IMR-90 (cell line): ENCODE measurements at regions not wholly inside any gene's neighbourhood (a gene's known extent, or its start where the extent isn't known, plus 50 kb on each side); places are given as distances from the start of the nearest gene placed in this dataset.
A peak's percentile ranks its signal among the peaks of the same experiment; 100 is the strongest.

Source experiments
- ATAC-seq: fragments of 200-7000 bp; cut with Tn5 transposase; 2 replicates; pipeline ENCODE4 v1.9.1; 2020; ENCODE audit warnings: low read depth, mild to moderate bottlenecking, moderate library complexity
- BruUV-seq: library from RNA; stranded (reverse); fragments of 400-500 nt; replicated peaks from 2 replicates; lab custom pipeline; 2021; lab: Mats Ljungman, UMichigan
- CTCF ChIA-PET: fragments of 300-600 bp; formaldehyde crosslinking; extraction: SDS; loops from one replicate; lab custom pipeline; 2021; ENCODE audit warnings: antibody characterized with exemption; lab: Yijun Ruan, JAX
- POLR2A ChIA-PET: fragments of 300-600 bp; sonication (Branson Sonifier 250); formaldehyde crosslinking; loops from one replicate; lab custom pipeline; 2022; ENCODE audit warnings: antibody characterized with exemption; ENCODE audit not compliant: unreplicated experiment; lab: Charles Lee
- DNase-seq: peaks from one replicate; pipeline ENCODE4 v3.0.0; 2013
- H2AFZ ChIP-seq: replicated peaks from 2 replicates; pipeline ENCODE3; 2013; ENCODE audit warnings: low read length, mild to moderate bottlenecking; ENCODE audit not compliant: poor library complexity
- H2AK5ac ChIP-seq: 2 replicates; pipeline ENCODE4 v1.6.1; 2013; ENCODE audit warnings: low read depth, low read length, inconsistent platforms
- H2AK9ac ChIP-seq: replicated peaks from 2 replicates; pipeline ENCODE3; 2013; ENCODE audit warnings: mild to moderate bottlenecking, low read depth, low read length, moderate library complexity; ENCODE audit not compliant: poor library complexity
- H2BK120ac ChIP-seq: 2 replicates; pipeline ENCODE4 v1.6.1; 2013; ENCODE audit warnings: low read depth, low read length, inconsistent platforms
- H2BK15ac ChIP-seq: 3 replicates; pipeline ENCODE4 v1.6.1; 2013; ENCODE audit warnings: low read depth, low read length, inconsistent platforms
- H2BK20ac ChIP-seq: 2 replicates; pipeline ENCODE4 v1.6.1; 2013; ENCODE audit warnings: low read depth, mild to moderate bottlenecking, inconsistent platforms, low read length, moderate library complexity
- H2BK5ac ChIP-seq: 2 replicates; pipeline ENCODE4 v1.6.1; 2013; ENCODE audit warnings: mild to moderate bottlenecking, low read depth, low read length, inconsistent platforms; ENCODE audit not compliant: poor library complexity, severe bottlenecking
- H3K14ac ChIP-seq: replicated peaks from 2 replicates; pipeline ENCODE4 v1.6.1; 2013; ENCODE audit warnings: low read depth, low read length, inconsistent platforms
- H3K18ac ChIP-seq: 2 replicates; pipeline ENCODE4 v1.6.1; 2013; ENCODE audit warnings: low read depth, low read length, control low read depth
- H3K23ac ChIP-seq: 2 replicates; pipeline ENCODE4 v1.6.1; 2013; ENCODE audit warnings: low read depth, low read length, inconsistent platforms
- H3K27ac ChIP-seq: 2 replicates; pipeline ENCODE4 v1.5.1; 2013; ENCODE audit warnings: mild to moderate bottlenecking, control low read depth, low read length; ENCODE audit not compliant: insufficient read depth
- H3K27me3 ChIP-seq: 2 replicates; pipeline ENCODE4 v1.6.1; 2013; ENCODE audit warnings: low read length; ENCODE audit not compliant: control insufficient read depth, insufficient read depth
- H3K36me3 ChIP-seq: 2 replicates; pipeline ENCODE4 v1.6.1; 2013; ENCODE audit warnings: low read length, mixed read lengths; ENCODE audit not compliant: control insufficient read depth, insufficient read depth
- H3K4ac ChIP-seq: 2 replicates; pipeline ENCODE4 v1.6.1; 2013; ENCODE audit warnings: low read depth, low read length, inconsistent platforms
- H3K4me1 ChIP-seq: 2 replicates; pipeline ENCODE4 v1.6.1; 2013; ENCODE audit warnings: low read length, mixed read lengths; ENCODE audit not compliant: control insufficient read depth, insufficient read depth
- H3K4me2 ChIP-seq: 2 replicates; pipeline ENCODE4 v1.6.1; 2013; ENCODE audit warnings: low read depth, mild to moderate bottlenecking, control low read depth, low read length, moderate library complexity
- H3K4me3 ChIP-seq: 2 replicates; pipeline ENCODE4 v1.5.1; 2013; ENCODE audit warnings: low read depth, mild to moderate bottlenecking, control low read depth, low read length, moderate library complexity; ENCODE audit not compliant: insufficient read depth
- H3K56ac ChIP-seq: 2 replicates; pipeline ENCODE4 v1.6.1; 2013; ENCODE audit warnings: low read length, inconsistent platforms; ENCODE audit not compliant: insufficient read depth; ENCODE audit errors: extremely low read depth
- H3K79me1 ChIP-seq, 2 experiments: 2 replicates each; pipeline ENCODE4 v1.6.1; 2013; ENCODE audit warnings: low read length in 2 of 2, inconsistent platforms in 1 of 2, low read depth in 1 of 2
- H3K9ac ChIP-seq: 2 replicates; pipeline ENCODE4 v1.6.1; 2013; ENCODE audit warnings: low read depth, low read length, control low read depth
- H3K9me1 ChIP-seq: 2 replicates; pipeline ENCODE4 v1.6.1; 2013; ENCODE audit warnings: low read length, inconsistent platforms; ENCODE audit not compliant: insufficient read depth
- H3K9me3 ChIP-seq: 2 replicates; pipeline ENCODE4 v1.6.1; 2013; ENCODE audit warnings: low read length; ENCODE audit not compliant: control insufficient read depth, insufficient read depth
- H4K20me1 ChIP-seq: 2 replicates; pipeline ENCODE4 v1.6.1; 2013; ENCODE audit warnings: low read length, inconsistent platforms; ENCODE audit not compliant: insufficient read depth
- H4K5ac ChIP-seq: 2 replicates; pipeline ENCODE4 v1.6.1; 2013; ENCODE audit warnings: mild to moderate bottlenecking, low read depth, low read length, control low read depth
- H4K8ac ChIP-seq, 2 experiments: 2 replicates each; pipeline ENCODE4 v1.6.1; 2013; ENCODE audit warnings: low read depth in 2 of 2, low read length in 2 of 2, control low read depth in 1 of 2, inconsistent platforms in 1 of 2
- H4K91ac ChIP-seq: 2 replicates; pipeline ENCODE4 v1.6.1; 2013; ENCODE audit warnings: low read depth, low read length, inconsistent platforms; ENCODE audit not compliant: insufficient read depth
- BHLHE40 ChIP-seq: fragments of 150-350 bp; IDR thresholded peaks from 2 replicates; pipeline ENCODE4 v1.6.1; 2016; ENCODE audit warnings: mild to moderate bottlenecking, low read depth, low read length
- CEBPB ChIP-seq: IDR thresholded peaks from 2 replicates; pipeline ENCODE4 v1.6.1; 2012; ENCODE audit warnings: low read depth, low read length, improper control_type of control experiment
- CHD1 ChIP-seq: IDR thresholded peaks from 2 replicates; pipeline ENCODE4 v1.6.1; 2012; ENCODE audit warnings: low read depth, low read length, improper control_type of control experiment
- CTCF ChIP-seq: conservative IDR thresholded peaks from 2 replicates; pipeline ENCODE4 v1.5.1; 2012; ENCODE audit warnings: mild to moderate bottlenecking, low read depth, low read length, improper control_type of control experiment
- ELK1 ChIP-seq: fragments of 150-350 bp; IDR thresholded peaks from 2 replicates; pipeline ENCODE4 v1.6.1; 2016; ENCODE audit warnings: low read depth, mild to moderate bottlenecking, low read length, moderate library complexity, borderline replicate concordance
- FOS ChIP-seq: fragments of 150-350 bp; IDR thresholded peaks from 2 replicates; pipeline ENCODE4 v1.6.1; 2016; ENCODE audit warnings: low read depth, low read length
- MAFK ChIP-seq: IDR thresholded peaks from 2 replicates; pipeline ENCODE4 v1.6.1; 2012; ENCODE audit warnings: low read depth, low read length, improper control_type of control experiment
- MAZ ChIP-seq: IDR thresholded peaks from 2 replicates; pipeline ENCODE4 v1.6.1; 2012; ENCODE audit warnings: low read depth, mild to moderate bottlenecking, low read length, improper control_type of control experiment, moderate library complexity, borderline replicate concordance
- MXI1 ChIP-seq: IDR thresholded peaks from 2 replicates; pipeline ENCODE4 v1.6.1; 2012; ENCODE audit warnings: low read depth, mild to moderate bottlenecking, low read length, moderate library complexity, borderline replicate concordance
- NFE2L2 ChIP-seq: fragments of 150-350 bp; IDR thresholded peaks from 2 replicates; pipeline ENCODE4 v1.6.1; 2016; ENCODE audit warnings: low read depth, mild to moderate bottlenecking, low read length
- POLR2A ChIP-seq: IDR thresholded peaks from 2 replicates; pipeline ENCODE4 v1.6.1; 2012; ENCODE audit warnings: mild to moderate bottlenecking, low read depth, low read length
- RAD21 ChIP-seq: IDR thresholded peaks from 2 replicates; pipeline ENCODE4 v1.6.1; 2012; ENCODE audit warnings: low read length, improper control_type of control experiment
- RCOR1 ChIP-seq: IDR thresholded peaks from 2 replicates; pipeline ENCODE4 v1.6.1; 2012; ENCODE audit warnings: mild to moderate bottlenecking, low read length, improper control_type of control experiment; ENCODE audit not compliant: insufficient replicate concordance
- RFX5 ChIP-seq: IDR thresholded peaks from 2 replicates; pipeline ENCODE4 v1.8.0; 2012; ENCODE audit warnings: low read depth, mild to moderate bottlenecking, low read length, moderate library complexity
- SMC3 ChIP-seq: fragments of 150-350 bp; IDR thresholded peaks from 2 replicates; pipeline ENCODE4 v1.6.1; 2016; ENCODE audit warnings: low read depth, mild to moderate bottlenecking, antibody characterized with exemption, low read length, moderate library complexity
- WGBS, 2 experiments: methylation state at CpG; one replicate each; pipeline versions ENCODE4 v1.1.5 to v1.1.7; 2013; ENCODE audit warnings: missing lambda C conversion rate in 2 of 2; ENCODE audit not compliant: insufficient read length in 1 of 2; ENCODE audit errors: extremely low coverage in 2 of 2; 5-methylcytosine and 5-hydroxymethylcytosine counted together
- dilution Hi-C: fragments of 300-500 bp; cut with HindIII; formaldehyde crosslinking; loops from one replicate; pipeline ENCODE4 v1.14.3; 2018; ENCODE audit warnings: low sequenced_read_pairs; ENCODE audit not compliant: unreplicated experiment
- in situ Hi-C: fragments of 300-500 bp; cut with MboI; formaldehyde crosslinking; loops from 3 replicates; pipeline ENCODE4 v1.14.3; 2019; ENCODE audit warnings: low sequenced_read_pairs, inconsistent platforms, mixed read lengths
- intact Hi-C: fragments of 100-400 bp; cut with micrococcal nuclease; formaldehyde crosslinking; loops from 2 replicates; pipeline ENCODE4 v1.10.0; 2022
- TF ChIP-seq, protein P1 (sequence below): fragments of 150-350 bp; IDR thresholded peaks from 2 replicates; pipeline ENCODE4 v1.6.1; 2017; ENCODE audit warnings: mild to moderate bottlenecking, antibody characterized with exemption, low read length, low read depth

DNA sequence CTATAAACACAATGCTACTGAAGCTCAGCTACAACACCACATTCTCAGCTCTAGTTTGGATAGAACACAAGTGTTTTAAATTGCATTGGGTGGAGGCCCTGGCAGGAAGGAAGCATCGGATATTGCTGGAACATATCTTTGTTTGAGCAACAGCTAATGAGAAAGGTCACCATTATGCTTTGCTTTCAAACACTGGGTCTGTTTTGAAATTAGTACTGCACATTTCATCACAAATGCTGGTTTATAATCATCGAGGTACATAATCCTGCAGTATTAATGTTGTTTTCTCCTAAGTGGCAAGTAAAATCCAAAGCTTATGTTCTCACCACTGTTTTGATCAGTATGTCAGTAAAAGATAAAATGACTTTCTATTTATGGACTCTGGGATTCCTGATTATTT is 61.5 kb upstream of the ARHGAP29 start:
- Histone ChIP-seq H3K4me2 (peak overlapping the region; percentile 35; the same call in 1 of the 2 replicates), H2BK120ac (no peak overlapping the region), H2AK5ac (no peak overlapping the region), H3K14ac (no peak overlapping the region), H4K91ac (no peak overlapping the region), H3K18ac (no peak overlapping the region), H3K23ac (0 out of 2 replicates have a peak overlapping the region, but pooled peaks have one; percentile 3), H2BK20ac (no peak overlapping the region; the same call in 1 of the 2 replicates), H3K4ac (no peak overlapping the region), H3K36me3 (no peaks in the 10 kb centered on the region), H4K8ac (peak overlapping the region in 1 of 2 experiments; percentile 33; a peak in 1 of 4 replicates), H2BK5ac (no peak overlapping the region), H3K27ac (no peak overlapping the region), H3K27me3 (no peaks in the 10 kb centered on the region), H3K9ac (no peak overlapping the region), H3K56ac (no peak overlapping the region), H3K4me3 (no peak overlapping the region), H3K4me1 (peaks cover 10% of the 10 kb centered on the region), H3K9me1 (no peaks in the 10 kb centered on the region; the same call in 1 of the 2 replicates), H3K9me3 (no peaks in the 10 kb centered on the region), H4K20me1 (no peaks in the 10 kb centered on the region), H4K5ac (no peak overlapping the region), H2AK9ac (no peak overlapping the region), H2BK15ac (no peak overlapping the region), H2AFZ (no peak overlapping the region), H3K79me1 (no peaks in the 10 kb centered on the region)
- no TSS peak for BruUV-seq
- no CpG with 5 or more reads among the region's 2 CpGs for WGBS, 2 experiments
- DNase-seq = no peak
- no peak for TF ChIP-seq RAD21
- no peak for TF ChIP-seq MAFK
- TF ChIP-seq NFE2L2 = no peak
- no peak for TF ChIP-seq CHD1
- no peak for TF ChIP-seq POLR2A
- TF ChIP-seq SMC3 = no peak
- no peak for TF ChIP-seq RFX5
- no peak for TF ChIP-seq FOS
- TF ChIP-seq ELK1 = no peak
- no peak for TF ChIP-seq BHLHE40
- no peak for TF ChIP-seq RCOR1
- TF ChIP-seq CEBPB = no peak
- no peak for TF ChIP-seq MAZ
- no peak for TF ChIP-seq MXI1
- no peak for TF ChIP-seq CTCF
- TF ChIP-seq, protein P1, sequence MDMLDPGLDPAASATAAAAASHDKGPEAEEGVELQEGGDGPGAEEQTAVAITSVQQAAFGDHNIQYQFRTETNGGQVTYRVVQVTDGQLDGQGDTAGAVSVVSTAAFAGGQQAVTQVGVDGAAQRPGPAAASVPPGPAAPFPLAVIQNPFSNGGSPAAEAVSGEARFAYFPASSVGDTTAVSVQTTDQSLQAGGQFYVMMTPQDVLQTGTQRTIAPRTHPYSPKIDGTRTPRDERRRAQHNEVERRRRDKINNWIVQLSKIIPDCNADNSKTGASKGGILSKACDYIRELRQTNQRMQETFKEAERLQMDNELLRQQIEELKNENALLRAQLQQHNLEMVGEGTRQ = no peak
- intact Hi-C loops (no loop called here), dilution Hi-C loops (no loop called here), in situ Hi-C loops (no loop called here)
- POLR2A ChIA-PET = no interaction called here
- CTCF ChIA-PET = no interaction called here
- ATAC-seq = no peak
